ENCODE measurements at regions not wholly inside any gene's neighbourhood (a gene's known extent, or its start where the extent isn't known, plus 50 kb on each side); places are given as distances from the start of the nearest gene placed in this dataset.

DNA sequence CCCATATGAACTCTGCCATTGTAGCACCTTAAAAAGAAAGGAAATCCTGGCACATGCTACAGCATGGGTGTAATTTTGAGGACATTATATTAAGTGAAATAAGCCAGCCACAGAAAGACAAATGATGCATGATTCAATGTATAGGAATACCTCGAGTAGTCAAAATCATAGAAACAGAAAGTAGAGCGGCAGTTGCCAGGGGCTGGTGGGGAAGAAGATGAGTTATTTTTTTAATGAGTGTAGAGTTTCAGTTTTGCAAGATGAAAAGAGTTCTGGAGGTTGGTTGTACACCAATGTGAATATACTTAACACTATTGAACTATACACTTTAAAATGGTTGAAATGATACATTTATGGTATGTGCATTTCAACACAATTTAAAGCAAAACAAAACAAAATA lies 133.0 kb downstream of the ZDHHC21 start:
- Histone ChIP-seq H3K4me1 (no peaks in the 10 kb centered on the region), H3K9me3 (no peaks in the 10 kb centered on the region), H3K27ac (no peak overlapping the region), H3K27me3 (no peaks in the 10 kb centered on the region), H3K36me3 (no peaks in the 10 kb centered on the region), H3K4me3 (no peak overlapping the region)
- intact Hi-C loops (cut with DNase I), result no loop called here
- WGBS (ENCODE audit: insufficient coverage, low coverage, low lambda C conversion rate, missing lambda C conversion rate), result 62% methylated on average over 2 of the region's 2 CpGs
- ATAC-seq (no peak), DNase-seq (no peak)
- TF ChIP-seq POLR2A (IDR thresholded peaks at IDR 0.05), result no peak
- TF ChIP-seq, protein P1, sequence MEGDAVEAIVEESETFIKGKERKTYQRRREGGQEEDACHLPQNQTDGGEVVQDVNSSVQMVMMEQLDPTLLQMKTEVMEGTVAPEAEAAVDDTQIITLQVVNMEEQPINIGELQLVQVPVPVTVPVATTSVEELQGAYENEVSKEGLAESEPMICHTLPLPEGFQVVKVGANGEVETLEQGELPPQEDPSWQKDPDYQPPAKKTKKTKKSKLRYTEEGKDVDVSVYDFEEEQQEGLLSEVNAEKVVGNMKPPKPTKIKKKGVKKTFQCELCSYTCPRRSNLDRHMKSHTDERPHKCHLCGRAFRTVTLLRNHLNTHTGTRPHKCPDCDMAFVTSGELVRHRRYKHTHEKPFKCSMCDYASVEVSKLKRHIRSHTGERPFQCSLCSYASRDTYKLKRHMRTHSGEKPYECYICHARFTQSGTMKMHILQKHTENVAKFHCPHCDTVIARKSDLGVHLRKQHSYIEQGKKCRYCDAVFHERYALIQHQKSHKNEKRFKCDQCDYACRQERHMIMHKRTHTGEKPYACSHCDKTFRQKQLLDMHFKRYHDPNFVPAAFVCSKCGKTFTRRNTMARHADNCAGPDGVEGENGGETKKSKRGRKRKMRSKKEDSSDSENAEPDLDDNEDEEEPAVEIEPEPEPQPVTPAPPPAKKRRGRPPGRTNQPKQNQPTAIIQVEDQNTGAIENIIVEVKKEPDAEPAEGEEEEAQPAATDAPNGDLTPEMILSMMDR (IDR thresholded peaks at IDR 0.05), result no peak

DNA sequence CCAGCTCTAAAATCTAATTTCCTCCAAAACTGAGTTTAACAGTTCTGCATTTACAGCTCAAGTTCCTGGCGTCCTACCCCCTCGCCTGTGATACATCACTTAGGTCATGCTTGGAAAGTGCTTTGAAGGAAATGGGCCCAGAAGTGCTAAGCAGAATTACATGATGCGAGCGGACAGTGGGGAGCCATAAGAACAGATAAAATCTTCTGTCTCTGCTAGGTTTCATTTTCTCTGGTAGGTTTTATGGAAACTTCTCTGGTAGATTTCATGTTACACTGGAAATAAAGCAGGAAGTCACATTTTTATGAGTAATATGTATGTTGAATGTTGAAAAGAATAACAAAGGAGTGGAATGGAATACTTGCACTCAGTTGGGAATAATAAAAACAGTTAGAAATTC lies 138.3 kb downstream of the ZDHHC21 start:
- H3K27me3 ChIP-seq, result no peaks in the 10 kb centered on the region
- WGBS (ENCODE audit: insufficient coverage, low coverage, low lambda C conversion rate, missing lambda C conversion rate), result 83% methylated on average over 4 of the region's 4 CpGs
- H3K4me3 ChIP-seq, result no peak overlapping the region
- H3K9me3 ChIP-seq, result no peaks in the 10 kb centered on the region
- DNase-seq (no peak), ATAC-seq (no peak)
- H3K27ac ChIP-seq, result no peak overlapping the region
- TF ChIP-seq, protein P1 (IDR thresholded peaks at IDR 0.05), result no peak
- TF ChIP-seq POLR2A (IDR thresholded peaks at IDR 0.05), result no peak
- intact Hi-C loops (cut with DNase I), result no loop called here
- no peaks in the 10 kb centered on the region for H3K36me3 ChIP-seq
- H3K4me1 ChIP-seq, result no peaks in the 10 kb centered on the region

DNA sequence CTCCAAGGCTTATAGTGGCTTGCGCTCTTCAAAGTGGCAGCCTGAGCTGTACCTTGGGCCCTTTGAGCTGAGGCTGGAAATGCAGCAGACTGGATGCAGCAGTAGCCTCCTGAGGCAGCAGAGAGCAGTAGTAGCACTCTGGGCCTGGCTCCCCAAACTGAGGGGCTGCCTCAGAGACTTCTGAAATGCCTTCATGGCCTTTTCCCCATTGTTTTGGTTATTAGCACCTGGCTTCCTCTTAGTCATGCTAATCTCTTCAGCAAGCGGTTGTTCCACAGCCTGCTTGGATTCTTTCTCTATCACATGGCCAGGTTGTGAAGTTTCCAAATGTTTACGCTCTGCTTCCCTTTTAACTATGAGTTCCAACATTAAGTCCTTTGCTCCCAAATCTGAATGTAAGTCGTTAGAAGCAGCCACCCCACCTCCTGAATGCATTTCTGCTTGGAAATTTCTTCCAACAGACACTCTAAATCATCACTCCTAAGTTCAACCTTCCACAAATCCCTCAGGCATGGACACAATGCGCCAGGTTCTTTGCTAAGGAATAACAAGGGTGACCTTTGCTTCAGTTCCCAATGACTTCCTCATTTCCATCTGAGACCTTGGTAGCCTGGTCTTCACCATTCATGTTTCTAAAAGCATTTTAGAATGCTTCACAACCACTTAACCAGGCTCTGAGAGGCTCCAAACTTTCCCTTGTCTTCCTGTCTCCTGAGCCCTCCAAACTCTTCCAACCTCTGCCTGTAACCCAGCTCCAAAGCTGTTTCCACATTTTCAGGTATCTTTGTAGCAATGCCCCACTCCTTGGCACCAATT lies 145.8 kb downstream of the ZDHHC21 start:
- no peaks in the 10 kb centered on the region for H3K9me3 ChIP-seq
- H3K36me3 ChIP-seq, result no peaks in the 10 kb centered on the region
- 69% methylated on average over 4 of the region's 5 CpGs for WGBS (ENCODE audit: insufficient coverage, low coverage, low lambda C conversion rate, missing lambda C conversion rate)
- no peak overlapping the region for H3K4me3 ChIP-seq
- H3K4me1 ChIP-seq, result no peaks in the 10 kb centered on the region
- TF ChIP-seq POLR2A (IDR thresholded peaks at IDR 0.05), result no peak
- TF ChIP-seq, protein P1 (IDR thresholded peaks at IDR 0.05), result no peak
- intact Hi-C loops (cut with DNase I), result no loop called here
- no peak overlapping the region for H3K27ac ChIP-seq
- ATAC-seq (no peak), DNase-seq (no peak)
- no peaks in the 10 kb centered on the region for H3K27me3 ChIP-seq

DNA sequence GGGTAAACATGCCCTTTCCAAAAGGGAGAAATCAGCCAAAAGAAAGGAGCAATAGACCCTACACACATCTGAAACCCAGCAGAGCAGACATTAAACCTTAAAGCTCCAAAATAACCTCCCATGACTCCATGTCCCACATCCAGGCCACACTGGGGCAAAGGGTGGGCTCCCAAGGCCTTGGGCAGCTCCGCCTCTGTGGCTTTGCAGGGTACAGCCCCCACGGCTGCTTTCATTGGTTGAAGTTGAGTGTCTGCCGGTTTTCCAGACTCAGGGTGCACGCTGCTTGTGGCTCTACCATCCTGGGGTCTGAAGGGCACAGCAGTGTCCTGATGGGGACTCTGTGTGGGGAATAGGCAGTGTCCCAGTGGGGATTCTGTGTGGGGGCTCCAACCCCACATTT lies 146.5 kb downstream of the ZDHHC21 start:
- Histone ChIP-seq H3K27me3 (no peaks in the 10 kb centered on the region), H3K9me3 (no peaks in the 10 kb centered on the region), H3K36me3 (no peaks in the 10 kb centered on the region), H3K27ac (no peak overlapping the region), H3K4me3 (no peak overlapping the region), H3K4me1 (no peaks in the 10 kb centered on the region)
- intact Hi-C loops (cut with DNase I), result no loop called here
- no peak for ATAC-seq
- TF ChIP-seq POLR2A (IDR thresholded peaks at IDR 0.05), result no peak
- TF ChIP-seq, protein P1 (IDR thresholded peaks at IDR 0.05), result no peak
- 30% methylated on average over 2 of the region's 4 CpGs for WGBS (ENCODE audit: insufficient coverage, low coverage, low lambda C conversion rate, missing lambda C conversion rate)
- no peak for DNase-seq
